ENCODE measurements at regions not wholly inside any gene's neighbourhood (a gene's known extent, or its start where the extent isn't known, plus 50 kb on each side); places are given as distances from the start of the nearest gene placed in this dataset.
"Not testable (repeated sequence)": the region's sequence is repeated elsewhere in the genome, so short reads cannot be mapped to it uniquely, and the experiment has no call there.

DNA sequence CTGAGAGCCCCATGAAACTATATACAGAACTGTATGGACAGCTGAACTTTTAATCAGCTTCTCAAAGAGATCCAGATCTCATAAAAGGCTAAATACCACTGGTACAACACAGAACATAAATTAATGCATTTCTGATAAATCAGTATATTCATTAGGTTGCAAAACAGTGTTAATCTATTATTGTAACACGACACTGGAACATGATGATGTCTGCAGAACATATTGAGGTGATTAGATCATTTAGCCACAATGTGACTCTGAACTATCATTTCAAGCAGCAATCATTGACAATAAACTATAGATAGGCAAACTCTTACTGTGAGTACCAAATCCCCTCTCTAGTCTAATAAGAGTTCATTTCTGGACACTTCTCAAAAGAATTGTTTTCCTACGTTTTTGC lies 50.3 kb downstream of the GASK1B start:
- no peak for DNase-seq

- no peak for DNase-seq
Observed at GRCh38 chr4:158121161-158121579, 51.7 kb downstream of the GASK1B start.

DNA sequence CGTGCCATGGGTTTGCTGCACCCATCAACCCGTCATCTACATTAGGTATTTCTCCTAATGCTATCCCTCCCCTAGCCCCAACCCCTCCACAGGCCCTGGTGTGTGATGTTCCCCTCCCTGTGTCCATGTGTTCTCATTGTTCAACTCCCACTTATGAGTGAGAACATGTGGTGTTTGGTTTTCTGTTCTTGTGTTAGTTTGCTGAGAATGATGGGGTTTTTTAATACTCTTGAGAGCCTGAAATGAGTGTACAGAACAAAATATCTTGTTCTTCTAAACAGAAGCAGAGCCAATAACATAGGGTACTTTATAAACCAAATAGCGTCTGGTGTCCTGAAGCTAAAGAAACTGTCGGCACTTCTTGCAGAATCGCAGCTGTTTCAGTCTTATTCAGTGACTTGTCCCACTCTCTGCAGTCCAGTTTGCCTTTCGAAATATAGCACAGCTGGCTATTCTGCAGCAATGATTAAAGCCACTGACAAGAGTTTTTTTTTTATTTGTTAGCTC lies 52.1 kb downstream of the GASK1B start:
- not testable (repeated sequence) for DNase-seq

DNA sequence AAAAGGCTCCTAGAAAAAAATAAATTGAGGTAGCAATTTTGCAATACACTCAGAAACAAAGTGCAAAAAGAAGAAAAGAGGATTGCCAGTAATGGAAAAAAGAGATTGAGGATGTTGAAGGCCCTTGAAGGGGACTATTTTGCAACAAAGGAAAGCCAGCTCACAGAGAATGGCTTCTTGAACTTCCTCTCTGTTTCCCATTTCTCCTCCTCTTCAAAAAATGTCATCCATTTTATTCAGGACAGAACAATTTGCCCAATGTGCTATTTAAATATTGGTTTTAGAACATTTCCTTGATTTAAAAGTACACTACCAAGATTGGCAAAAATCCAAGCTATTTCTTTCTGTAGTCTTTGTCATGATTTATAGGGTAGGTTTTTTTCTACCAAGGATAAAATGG lies 60.2 kb downstream of the GASK1B start:
- DNase-seq, result no peak

DNA sequence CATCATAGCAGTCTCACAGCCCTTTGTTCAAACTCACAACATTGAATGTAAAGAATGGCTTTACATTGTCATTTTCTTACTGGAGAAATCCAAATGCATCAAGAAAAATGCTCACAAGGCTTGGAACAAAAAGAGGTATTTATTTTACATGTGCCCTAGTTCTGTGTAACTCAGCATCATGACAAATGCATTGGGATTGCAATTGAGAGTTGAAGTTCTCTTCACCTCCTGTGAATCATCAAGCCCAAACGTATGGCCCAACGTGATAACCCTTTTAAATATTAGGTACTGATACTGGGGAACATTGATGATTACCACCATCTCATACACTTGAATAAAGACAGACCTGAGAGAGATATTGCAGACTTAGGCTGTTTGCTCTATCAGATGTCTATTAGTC lies 61.6 kb downstream of the GASK1B start:
- DNase-seq, result no peak

- DNase-seq, result no peak
Observed at GRCh38 chr4:158102904-158103303, 69.9 kb downstream of the GASK1B start.

DNA sequence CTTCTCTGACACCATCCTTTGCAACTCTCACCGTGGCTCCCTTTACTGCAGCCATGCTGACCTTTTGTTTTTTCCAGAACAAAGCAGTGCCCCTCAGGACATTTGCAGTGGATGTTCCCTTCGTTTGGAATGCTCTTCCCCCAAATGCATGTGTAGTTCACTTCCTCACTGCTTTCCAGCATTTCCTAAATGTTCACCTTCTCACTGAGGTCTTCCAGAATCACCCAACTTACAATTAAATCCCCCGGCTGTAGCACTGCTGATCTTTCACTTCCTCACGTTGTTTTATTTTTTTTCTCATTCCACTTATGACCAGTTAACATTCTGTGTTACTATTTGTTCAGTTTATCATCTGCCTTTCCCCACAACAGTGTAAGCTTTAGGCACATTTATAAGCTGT lies 73.1 kb downstream of the GASK1B start:
- DNase-seq, result no peak

DNA sequence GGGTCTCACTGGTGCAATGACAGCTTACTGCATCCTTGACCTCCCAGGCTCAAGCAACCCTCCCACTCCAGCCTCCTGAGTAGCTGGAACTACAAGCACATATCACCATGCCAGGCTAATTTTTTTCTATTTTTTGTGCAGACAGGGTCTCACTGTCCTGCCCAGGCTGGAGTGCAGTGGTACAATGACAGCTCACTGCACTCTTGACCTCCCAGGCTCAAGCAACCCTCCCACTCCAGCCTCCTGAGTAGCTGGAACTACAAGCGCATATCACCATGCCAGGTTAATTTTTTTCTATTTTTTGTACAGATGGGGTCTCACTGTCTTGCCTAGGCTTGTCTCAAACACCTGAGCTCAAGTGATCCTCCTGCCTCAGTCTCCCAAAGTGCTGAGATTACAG lies 74.0 kb downstream of the GASK1B start:
- no peak for DNase-seq

DNA sequence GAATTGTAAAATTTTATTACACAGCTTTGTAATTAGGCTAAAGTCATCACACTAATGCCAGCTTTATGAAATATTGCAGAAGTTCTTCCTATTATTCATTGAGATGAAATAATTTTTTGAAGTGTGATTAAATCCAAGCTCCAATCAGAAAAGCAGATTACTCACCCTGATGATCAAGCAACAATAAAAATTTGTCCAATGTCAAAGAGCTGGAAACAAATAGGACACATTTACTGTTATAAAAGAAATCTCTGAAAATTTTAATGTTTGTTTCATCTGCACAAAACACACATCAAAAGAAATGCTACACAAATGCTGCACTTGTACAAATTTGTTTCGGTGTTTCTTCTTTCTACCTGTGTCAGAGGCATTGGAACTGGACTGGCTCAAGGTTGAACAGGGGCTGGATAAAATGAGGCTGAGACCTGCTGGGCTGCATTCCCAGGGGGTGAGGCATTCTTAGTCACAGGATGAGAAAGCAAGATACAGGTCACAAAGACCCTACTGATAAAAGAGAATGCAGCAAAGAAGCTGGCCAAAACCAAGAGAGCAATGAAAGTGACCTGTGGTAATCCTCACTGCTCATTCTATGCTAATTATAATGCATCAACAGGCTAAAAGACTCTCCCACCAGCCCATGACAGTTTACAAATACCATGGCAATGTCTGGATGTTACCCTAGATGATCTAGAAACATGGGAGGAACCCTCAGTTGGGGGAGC lies 78.3 kb downstream of the GASK1B start:
- DNase-seq, result no peak

DNA sequence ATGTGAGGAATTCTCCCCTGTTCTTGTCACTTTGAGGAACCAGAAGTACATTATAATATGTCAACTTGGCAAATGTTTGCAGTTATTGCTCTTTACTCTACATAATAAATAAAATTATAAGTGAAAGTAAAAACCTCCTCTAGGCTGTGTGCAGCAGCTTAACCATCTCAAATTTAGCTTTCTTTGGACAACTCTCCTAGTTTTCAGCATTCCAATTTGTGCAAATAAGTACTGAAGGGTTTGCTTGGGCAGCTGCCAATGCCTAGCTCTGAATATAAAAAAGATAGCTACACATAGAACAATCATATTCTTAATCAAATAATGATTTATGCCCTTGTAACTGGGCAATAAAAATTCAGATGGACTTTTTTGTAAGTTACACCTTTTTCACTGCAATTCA lies 82.5 kb downstream of the GASK1B start:
- no peak for DNase-seq

DNA sequence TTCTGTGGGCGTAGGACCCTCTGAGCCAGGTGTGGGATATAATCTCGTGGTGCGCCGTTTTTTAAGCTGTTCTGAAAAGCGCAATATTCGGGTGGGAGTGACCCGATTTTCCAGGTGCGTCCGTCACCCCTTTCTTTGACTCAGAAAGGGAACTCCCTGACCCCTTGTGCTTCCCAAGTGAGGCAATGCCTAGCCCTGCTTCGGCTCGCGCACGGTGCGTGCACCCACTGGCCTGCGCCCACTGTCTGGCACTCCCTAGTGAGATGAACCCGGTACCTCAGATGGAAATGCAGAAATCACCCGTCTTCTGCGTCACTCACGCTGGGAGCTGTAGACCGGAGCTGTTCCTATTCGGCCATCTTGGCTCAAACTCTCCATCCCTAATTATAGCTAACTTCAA lies 82.9 kb downstream of the GASK1B start:
- not testable (repeated sequence) for DNase-seq

GRCh38 chr4:158080354-158080753 lies 92.5 kb downstream of the GASK1B start:
- DNase-seq, result no peak

GRCh38 chr4:158079661-158080060 lies 93.2 kb downstream of the GASK1B start:
- DNase-seq, result no peak

- no peak for DNase-seq
Observed at GRCh38 chr4:158077835-158078234, 95.0 kb downstream of the GASK1B start.

DNA sequence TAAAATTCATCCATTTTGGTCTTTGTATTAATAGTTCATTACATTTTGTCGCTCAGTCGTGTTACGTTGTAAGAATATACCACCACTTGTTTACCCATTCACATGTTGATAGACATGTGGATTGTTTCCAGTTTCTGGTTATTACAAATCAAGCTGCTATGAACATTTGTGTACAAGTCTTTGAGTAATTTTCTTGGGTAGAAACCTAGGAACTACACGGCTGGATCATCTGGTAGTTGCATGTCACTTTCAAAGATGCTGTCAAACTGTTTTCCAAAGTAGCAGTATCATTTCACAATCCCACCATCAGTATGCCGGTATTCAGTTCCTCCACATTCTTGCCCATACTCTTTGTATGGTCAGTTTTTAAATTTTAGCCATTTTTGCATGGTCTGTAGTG lies 98.0 kb downstream of the GASK1B start:
- no peak for DNase-seq

- DNase-seq, result no peak
Observed at GRCh38 chr4:158071931-158072330, 100.9 kb downstream of the GASK1B start.

- DNase-seq, result no peak
Observed at GRCh38 chr4:158068068-158068467, 104.8 kb downstream of the GASK1B start.

DNA sequence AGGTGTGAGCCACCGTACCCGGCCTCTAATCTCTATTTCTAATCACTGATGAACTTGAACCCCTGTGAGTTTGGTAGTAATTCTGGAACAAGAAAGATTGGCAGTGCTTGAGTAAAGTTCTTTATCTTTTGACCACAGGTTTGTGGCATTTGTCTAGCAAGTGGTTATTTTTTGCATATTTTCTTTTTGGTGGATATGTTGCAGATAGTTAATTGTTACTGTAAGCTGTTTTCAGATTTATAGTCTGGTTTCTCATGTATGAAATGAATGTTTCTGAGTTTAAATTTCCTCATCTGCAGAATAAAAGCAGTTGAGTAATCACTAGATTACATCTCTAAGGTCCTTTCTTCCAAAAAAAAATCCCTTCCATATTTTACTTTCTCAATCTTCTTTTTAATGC lies 105.2 kb downstream of the GASK1B start:
- DNase-seq, result no peak

- DNase-seq, result no peak
Observed at GRCh38 chr4:158065603-158066002, 107.2 kb downstream of the GASK1B start.

DNA sequence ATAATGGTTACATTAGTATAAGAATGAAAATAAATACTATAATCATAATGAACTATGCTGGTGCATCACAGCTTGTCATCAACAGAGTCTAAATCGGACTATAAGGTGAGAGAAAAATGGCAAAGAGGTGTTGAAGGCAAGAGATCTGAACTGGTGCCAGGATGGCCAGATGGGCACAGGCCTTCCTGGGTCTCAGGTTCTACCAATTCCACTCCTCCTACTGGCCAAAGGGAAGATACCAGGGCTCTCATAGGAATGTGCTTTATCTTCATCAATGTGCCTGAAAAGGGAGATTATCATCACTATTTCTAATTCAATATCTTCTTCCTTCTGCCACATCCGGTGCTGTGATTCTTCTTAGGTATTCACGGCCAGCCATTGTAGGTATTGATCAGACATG lies 107.6 kb downstream of the GASK1B start:
- peak; percentile 9 for DNase-seq

DNA sequence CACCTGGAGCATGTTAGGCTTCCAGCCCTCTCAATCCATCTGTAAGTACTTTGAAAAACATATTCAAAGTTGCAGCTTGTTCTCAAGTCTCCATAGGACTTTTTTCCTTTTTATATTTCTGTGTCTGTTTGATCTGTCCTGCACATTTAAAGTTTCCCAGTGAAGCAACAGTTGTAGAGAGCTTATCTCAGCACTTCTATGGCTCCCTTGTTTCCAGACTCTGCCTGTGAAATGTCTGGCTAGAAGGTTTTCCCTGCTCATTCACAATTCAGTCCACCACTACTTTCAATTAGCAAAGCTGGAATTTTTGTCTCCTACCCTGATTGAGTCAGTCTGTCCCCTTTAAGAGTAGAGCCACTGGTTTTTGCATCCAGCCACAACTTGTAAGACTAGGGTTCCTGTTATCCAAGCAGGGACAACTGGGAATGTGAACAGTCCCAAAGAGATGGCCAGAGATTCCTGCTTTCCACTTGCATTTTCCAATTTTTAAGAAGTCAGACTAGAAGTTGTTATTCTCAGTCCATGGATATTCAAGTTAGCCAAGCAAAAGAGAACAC lies 116.1 kb downstream of the GASK1B start:
- DNase-seq, result no peak

GRCh38 chr4:158055668-158056067 lies 117.2 kb downstream of the GASK1B start:
- DNase-seq, result no peak

DNA sequence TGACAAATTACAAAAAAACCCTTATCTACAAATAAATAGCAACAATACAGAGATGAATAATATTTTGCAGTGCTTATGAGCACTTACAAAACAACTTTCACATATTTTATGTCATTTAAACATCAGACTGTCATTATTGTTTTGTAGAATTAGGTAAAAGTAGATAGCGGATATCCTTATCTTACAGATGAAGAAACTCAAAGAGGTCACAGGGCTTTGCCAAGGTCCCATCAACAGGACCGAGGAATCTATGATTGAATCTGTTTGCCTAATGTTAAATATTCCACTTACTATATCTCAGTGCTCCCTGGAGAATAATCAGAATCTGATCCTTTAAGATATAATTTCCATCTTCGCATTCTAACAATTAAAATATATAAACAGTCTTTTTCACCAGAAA lies 119.0 kb downstream of the GASK1B start:
- DNase-seq, result no peak

- DNase-seq, result no peak
Observed at GRCh38 chr4:158053086-158053485, 119.7 kb downstream of the GASK1B start.
